ENCODE measurements at regions not wholly inside any gene's neighbourhood (a gene's known extent, or its start where the extent isn't known, plus 50 kb on each side); places are given as distances from the start of the nearest gene placed in this dataset.

- TF ChIP-seq NR2C2 (CRISPR knock-in tag; IDR thresholded peaks at IDR 0.05), result no peak
- TF ChIP-seq, protein P1, sequence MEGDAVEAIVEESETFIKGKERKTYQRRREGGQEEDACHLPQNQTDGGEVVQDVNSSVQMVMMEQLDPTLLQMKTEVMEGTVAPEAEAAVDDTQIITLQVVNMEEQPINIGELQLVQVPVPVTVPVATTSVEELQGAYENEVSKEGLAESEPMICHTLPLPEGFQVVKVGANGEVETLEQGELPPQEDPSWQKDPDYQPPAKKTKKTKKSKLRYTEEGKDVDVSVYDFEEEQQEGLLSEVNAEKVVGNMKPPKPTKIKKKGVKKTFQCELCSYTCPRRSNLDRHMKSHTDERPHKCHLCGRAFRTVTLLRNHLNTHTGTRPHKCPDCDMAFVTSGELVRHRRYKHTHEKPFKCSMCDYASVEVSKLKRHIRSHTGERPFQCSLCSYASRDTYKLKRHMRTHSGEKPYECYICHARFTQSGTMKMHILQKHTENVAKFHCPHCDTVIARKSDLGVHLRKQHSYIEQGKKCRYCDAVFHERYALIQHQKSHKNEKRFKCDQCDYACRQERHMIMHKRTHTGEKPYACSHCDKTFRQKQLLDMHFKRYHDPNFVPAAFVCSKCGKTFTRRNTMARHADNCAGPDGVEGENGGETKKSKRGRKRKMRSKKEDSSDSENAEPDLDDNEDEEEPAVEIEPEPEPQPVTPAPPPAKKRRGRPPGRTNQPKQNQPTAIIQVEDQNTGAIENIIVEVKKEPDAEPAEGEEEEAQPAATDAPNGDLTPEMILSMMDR (IDR thresholded peaks at IDR 0.05), result no peak
- TF ChIP-seq PREB (CRISPR knock-in tag; IDR thresholded peaks at IDR 0.05; ENCODE audit: borderline replicate concordance), result no peak
- TF ChIP-seq, protein P2, sequence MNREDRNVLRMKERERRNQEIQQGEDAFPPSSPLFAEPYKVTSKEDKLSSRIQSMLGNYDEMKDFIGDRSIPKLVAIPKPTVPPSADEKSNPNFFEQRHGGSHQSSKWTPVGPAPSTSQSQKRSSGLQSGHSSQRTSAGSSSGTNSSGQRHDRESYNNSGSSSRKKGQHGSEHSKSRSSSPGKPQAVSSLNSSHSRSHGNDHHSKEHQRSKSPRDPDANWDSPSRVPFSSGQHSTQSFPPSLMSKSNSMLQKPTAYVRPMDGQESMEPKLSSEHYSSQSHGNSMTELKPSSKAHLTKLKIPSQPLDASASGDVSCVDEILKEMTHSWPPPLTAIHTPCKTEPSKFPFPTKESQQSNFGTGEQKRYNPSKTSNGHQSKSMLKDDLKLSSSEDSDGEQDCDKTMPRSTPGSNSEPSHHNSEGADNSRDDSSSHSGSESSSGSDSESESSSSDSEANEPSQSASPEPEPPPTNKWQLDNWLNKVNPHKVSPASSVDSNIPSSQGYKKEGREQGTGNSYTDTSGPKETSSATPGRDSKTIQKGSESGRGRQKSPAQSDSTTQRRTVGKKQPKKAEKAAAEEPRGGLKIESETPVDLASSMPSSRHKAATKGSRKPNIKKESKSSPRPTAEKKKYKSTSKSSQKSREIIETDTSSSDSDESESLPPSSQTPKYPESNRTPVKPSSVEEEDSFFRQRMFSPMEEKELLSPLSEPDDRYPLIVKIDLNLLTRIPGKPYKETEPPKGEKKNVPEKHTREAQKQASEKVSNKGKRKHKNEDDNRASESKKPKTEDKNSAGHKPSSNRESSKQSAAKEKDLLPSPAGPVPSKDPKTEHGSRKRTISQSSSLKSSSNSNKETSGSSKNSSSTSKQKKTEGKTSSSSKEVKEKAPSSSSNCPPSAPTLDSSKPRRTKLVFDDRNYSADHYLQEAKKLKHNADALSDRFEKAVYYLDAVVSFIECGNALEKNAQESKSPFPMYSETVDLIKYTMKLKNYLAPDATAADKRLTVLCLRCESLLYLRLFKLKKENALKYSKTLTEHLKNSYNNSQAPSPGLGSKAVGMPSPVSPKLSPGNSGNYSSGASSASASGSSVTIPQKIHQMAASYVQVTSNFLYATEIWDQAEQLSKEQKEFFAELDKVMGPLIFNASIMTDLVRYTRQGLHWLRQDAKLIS (CRISPR knock-in tag; IDR thresholded peaks at IDR 0.05; ENCODE audit: borderline replicate concordance), result no peak
- no peak for TF ChIP-seq KAT7 (CRISPR knock-in tag; IDR thresholded peaks at IDR 0.05; ENCODE audit: borderline replicate concordance)
- TF ChIP-seq, protein P3, sequence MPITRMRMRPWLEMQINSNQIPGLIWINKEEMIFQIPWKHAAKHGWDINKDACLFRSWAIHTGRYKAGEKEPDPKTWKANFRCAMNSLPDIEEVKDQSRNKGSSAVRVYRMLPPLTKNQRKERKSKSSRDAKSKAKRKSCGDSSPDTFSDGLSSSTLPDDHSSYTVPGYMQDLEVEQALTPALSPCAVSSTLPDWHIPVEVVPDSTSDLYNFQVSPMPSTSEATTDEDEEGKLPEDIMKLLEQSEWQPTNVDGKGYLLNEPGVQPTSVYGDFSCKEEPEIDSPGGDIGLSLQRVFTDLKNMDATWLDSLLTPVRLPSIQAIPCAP (CRISPR knock-in tag; IDR thresholded peaks at IDR 0.05), result no peak
- TF ChIP-seq E2F5 (CRISPR knock-in tag; IDR thresholded peaks at IDR 0.05), result no peak
- TF ChIP-seq NR1H2 (CRISPR knock-in tag; IDR thresholded peaks at IDR 0.05), result no peak
Measured at GRCh38 chr2:22199994-22200393, 1076.2 kb downstream of the TDRD15 start.

All from WTC11 (cell line).